Stomach (tissue), 4 donors: ENCODE measurements at regions not wholly inside any gene's neighbourhood (a gene's known extent, or its start where the extent isn't known, plus 50 kb on each side); places are given as distances from the start of the nearest gene placed in this dataset.

Source experiments
- POLR2AphosphoS5 ChIP-seq, 3 donors: sonication (generic); formaldehyde crosslinking; IDR thresholded peaks; one replicate each; pipeline ENCODE4 v1.6.1; 2016; ENCODE audit warnings: antibody characterized with exemption in 3 of 3
- TF ChIP-seq, protein P1 (sequence below), 7 experiments: fragments of 450-650 bp in 4 of 7; fragments of 200-600 bp in 3 of 7; sonication (generic) in 3 of 7; IDR thresholded peaks; one replicate each; pipeline ENCODE4 v1.5.1; 2016 to 2019; ENCODE audit warnings: antibody characterized with exemption in 7 of 7, control low read depth in 2 of 7, mild to moderate bottlenecking in 1 of 7

DNA sequence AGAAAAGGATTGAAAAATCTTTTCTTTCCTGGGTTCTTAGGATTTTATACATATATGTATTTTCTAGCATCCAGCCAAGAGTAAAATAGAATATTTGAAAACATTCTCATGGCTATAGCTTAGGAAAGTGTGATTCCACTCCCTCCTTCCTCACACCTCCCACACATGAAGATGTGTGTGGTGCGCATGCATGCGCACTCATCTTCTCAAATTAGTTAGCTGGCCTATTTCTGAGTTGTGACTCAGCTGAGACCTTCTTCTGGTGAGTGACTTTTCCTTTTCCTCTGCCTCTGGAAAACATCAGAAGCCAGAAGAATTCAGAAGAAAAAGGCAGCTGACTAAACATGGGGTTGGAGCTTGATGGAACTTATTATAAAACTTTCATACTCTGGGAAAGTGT lies 149.8 kb downstream of the OR4C45 start:
- TF ChIP-seq, protein P1, sequence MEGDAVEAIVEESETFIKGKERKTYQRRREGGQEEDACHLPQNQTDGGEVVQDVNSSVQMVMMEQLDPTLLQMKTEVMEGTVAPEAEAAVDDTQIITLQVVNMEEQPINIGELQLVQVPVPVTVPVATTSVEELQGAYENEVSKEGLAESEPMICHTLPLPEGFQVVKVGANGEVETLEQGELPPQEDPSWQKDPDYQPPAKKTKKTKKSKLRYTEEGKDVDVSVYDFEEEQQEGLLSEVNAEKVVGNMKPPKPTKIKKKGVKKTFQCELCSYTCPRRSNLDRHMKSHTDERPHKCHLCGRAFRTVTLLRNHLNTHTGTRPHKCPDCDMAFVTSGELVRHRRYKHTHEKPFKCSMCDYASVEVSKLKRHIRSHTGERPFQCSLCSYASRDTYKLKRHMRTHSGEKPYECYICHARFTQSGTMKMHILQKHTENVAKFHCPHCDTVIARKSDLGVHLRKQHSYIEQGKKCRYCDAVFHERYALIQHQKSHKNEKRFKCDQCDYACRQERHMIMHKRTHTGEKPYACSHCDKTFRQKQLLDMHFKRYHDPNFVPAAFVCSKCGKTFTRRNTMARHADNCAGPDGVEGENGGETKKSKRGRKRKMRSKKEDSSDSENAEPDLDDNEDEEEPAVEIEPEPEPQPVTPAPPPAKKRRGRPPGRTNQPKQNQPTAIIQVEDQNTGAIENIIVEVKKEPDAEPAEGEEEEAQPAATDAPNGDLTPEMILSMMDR (IDR thresholded peaks at IDR 0.05), result no peak
- no peak for TF ChIP-seq POLR2AphosphoS5 (IDR thresholded peaks at IDR 0.05)
